Sigmoid colon (tissue), 6 donors: ENCODE measurements at regions not wholly inside any gene's neighbourhood (a gene's known extent, or its start where the extent isn't known, plus 50 kb on each side); places are given as distances from the start of the nearest gene placed in this dataset.

Source experiments
- DNase-seq: peaks from one replicate; pipeline ENCODE4 v3.0.0-alpha.2; 2019
- H3K27ac ChIP-seq, 4 donors: fragments of 200-600 bp; sonication (generic); one replicate each; pipeline ENCODE4 v1.5.1; 2016 to 2019; ENCODE audit warnings: mild to moderate bottlenecking in 1 of 4
- H3K27me3 ChIP-seq, 3 donors: fragments of 200-600 bp; sonication (generic); one replicate each; pipeline ENCODE4 v1.5.1; 2019; ENCODE audit warnings: mild to moderate bottlenecking in 1 of 3
- H3K36me3 ChIP-seq, 4 donors: fragments of 200-600 bp; sonication (generic); one replicate each; pipeline ENCODE4 v1.5.1; 2016 to 2019
- H3K4me1 ChIP-seq, 4 donors: fragments of 200-600 bp; sonication (generic); one replicate each; pipeline ENCODE4 v1.5.1; 2017 to 2019
- H3K4me3 ChIP-seq, 4 donors: fragments of 200-600 bp; sonication (generic); one replicate each; pipeline ENCODE4 v1.5.1; 2017 to 2019; ENCODE audit warnings: mild to moderate bottlenecking in 2 of 4, moderate library complexity in 1 of 4
- H3K9me3 ChIP-seq, 4 donors: fragments of 200-600 bp in 3 of 4; sonication (generic) in 3 of 4; one replicate each; pipeline versions ENCODE4 v1.5.1 to v1.6.1; 2013 to 2019
- EP300 ChIP-seq, 4 donors: sonication (generic); formaldehyde crosslinking; IDR thresholded peaks; one replicate each; pipeline ENCODE4 v1.6.1; 2017; ENCODE audit warnings: antibody characterized with exemption in 4 of 4
- POLR2A ChIP-seq, 2 donors: fragments of 450-650 bp; IDR thresholded peaks; one replicate each; pipeline ENCODE4 v1.6.1; 2016; ENCODE audit warnings: antibody characterized with exemption in 2 of 2, mild to moderate bottlenecking in 2 of 2, moderate library complexity in 2 of 2
- POLR2AphosphoS5 ChIP-seq, 4 donors: sonication (generic); formaldehyde crosslinking; IDR thresholded peaks; one replicate each; pipeline ENCODE4 v1.6.1; 2017; ENCODE audit warnings: antibody characterized with exemption in 4 of 4
- WGBS, 2 donors: extraction: QIAGEN DNeasy Blood & Tissue Kit; methylation state at CpG; one replicate each; pipeline ENCODE4 v1.1.7; 2013; 5-methylcytosine and 5-hydroxymethylcytosine counted together
- intact Hi-C: fragments of 100-400 bp; cut with DNase I; formaldehyde crosslinking; loops from one replicate; pipeline ENCODE4 v1.15.1; 2023
- TF ChIP-seq, protein P1 (sequence below), 4 experiments: fragments of 450-650 bp in 3 of 4; fragments of 200-600 bp in 1 of 4; IDR thresholded peaks; one replicate each; pipeline ENCODE4 v1.5.1; 2016 to 2019; ENCODE audit warnings: antibody characterized with exemption in 4 of 4, mild to moderate bottlenecking in 3 of 4, moderate library complexity in 2 of 4
- donor health status: healthy with polysubstance abuse.
- donor health status: healthy.

DNA sequence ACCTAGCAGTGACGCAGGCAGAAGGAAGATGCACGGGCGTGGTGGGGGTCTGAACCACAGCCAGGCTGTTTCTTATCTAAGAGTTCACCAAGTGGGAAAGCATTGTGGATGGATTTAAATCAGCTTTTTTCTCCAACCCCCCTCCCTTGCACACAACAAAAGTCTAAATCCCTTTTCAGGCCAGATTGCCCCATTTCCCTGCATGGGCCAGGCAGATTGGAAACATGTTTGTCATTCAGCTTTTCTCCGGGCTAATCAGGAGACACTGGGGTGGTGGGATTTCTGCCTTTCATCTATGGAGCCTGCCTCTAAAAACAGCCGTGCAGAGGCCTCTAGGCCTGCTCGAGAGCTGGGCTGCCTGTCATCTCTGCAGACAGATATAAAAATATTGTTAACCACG, 166.3 kb upstream of the LEF1 start:
- TF ChIP-seq, protein P1, sequence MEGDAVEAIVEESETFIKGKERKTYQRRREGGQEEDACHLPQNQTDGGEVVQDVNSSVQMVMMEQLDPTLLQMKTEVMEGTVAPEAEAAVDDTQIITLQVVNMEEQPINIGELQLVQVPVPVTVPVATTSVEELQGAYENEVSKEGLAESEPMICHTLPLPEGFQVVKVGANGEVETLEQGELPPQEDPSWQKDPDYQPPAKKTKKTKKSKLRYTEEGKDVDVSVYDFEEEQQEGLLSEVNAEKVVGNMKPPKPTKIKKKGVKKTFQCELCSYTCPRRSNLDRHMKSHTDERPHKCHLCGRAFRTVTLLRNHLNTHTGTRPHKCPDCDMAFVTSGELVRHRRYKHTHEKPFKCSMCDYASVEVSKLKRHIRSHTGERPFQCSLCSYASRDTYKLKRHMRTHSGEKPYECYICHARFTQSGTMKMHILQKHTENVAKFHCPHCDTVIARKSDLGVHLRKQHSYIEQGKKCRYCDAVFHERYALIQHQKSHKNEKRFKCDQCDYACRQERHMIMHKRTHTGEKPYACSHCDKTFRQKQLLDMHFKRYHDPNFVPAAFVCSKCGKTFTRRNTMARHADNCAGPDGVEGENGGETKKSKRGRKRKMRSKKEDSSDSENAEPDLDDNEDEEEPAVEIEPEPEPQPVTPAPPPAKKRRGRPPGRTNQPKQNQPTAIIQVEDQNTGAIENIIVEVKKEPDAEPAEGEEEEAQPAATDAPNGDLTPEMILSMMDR (IDR thresholded peaks at IDR 0.05): no peak
- TF ChIP-seq POLR2AphosphoS5 (IDR thresholded peaks at IDR 0.05) (no peak), EP300 (IDR thresholded peaks at IDR 0.05) (no peak), POLR2A (IDR thresholded peaks at IDR 0.05) (no peak)
- H3K4me1 ChIP-seq: no peaks in the 10 kb centered on the region
- H3K9me3 ChIP-seq: no peaks in the 10 kb centered on the region
- intact Hi-C loops: no loop called here
- no peak for DNase-seq
- no peaks in the 10 kb centered on the region for H3K36me3 ChIP-seq
- no peak overlapping the region for H3K4me3 ChIP-seq
- no peaks in the 10 kb centered on the region for H3K27me3 ChIP-seq
- 86 to 91% methylated on average over 7 of the region's 7 CpGs for WGBS, 2 donors
- H3K27ac ChIP-seq: no peak overlapping the region

GRCh38 chr4:108334031-108334430, 165.3 kb upstream of the LEF1 start:
- Histone ChIP-seq H3K4me1 (no peaks in the 10 kb centered on the region), H3K9me3 (no peaks in the 10 kb centered on the region), H3K27me3 (no peaks in the 10 kb centered on the region), H3K36me3 (no peaks in the 10 kb centered on the region), H3K27ac (no peak overlapping the region), H3K4me3 (no peak overlapping the region)
- 58 to 85% methylated on average over 6 of the region's 6 CpGs for WGBS, 2 donors
- no peak for TF ChIP-seq EP300 (IDR thresholded peaks at IDR 0.05)
- TF ChIP-seq POLR2A (IDR thresholded peaks at IDR 0.05): no peak
- TF ChIP-seq POLR2AphosphoS5 (IDR thresholded peaks at IDR 0.05): no peak
- TF ChIP-seq, protein P1 (IDR thresholded peaks at IDR 0.05): no peak
- DNase-seq: no peak
- intact Hi-C loops: no loop called here

GRCh38 chr4:108333353-108333942, 164.7 kb upstream of the LEF1 start:
- H3K27ac ChIP-seq: no peak overlapping the region
- no peaks in the 10 kb centered on the region for H3K27me3 ChIP-seq
- H3K4me3 ChIP-seq: no peak overlapping the region
- H3K9me3 ChIP-seq: no peaks in the 10 kb centered on the region
- no peaks in the 10 kb centered on the region for H3K4me1 ChIP-seq
- intact Hi-C loops: no loop called here
- no peaks in the 10 kb centered on the region for H3K36me3 ChIP-seq
- 80 to 89% methylated on average over 7 of the region's 7 CpGs for WGBS, 2 donors
- TF ChIP-seq POLR2A (IDR thresholded peaks at IDR 0.05) (no peak), EP300 (IDR thresholded peaks at IDR 0.05) (no peak), POLR2AphosphoS5 (IDR thresholded peaks at IDR 0.05) (no peak)
- TF ChIP-seq, protein P1 (IDR thresholded peaks at IDR 0.05): no peak
- no peak for DNase-seq

DNA sequence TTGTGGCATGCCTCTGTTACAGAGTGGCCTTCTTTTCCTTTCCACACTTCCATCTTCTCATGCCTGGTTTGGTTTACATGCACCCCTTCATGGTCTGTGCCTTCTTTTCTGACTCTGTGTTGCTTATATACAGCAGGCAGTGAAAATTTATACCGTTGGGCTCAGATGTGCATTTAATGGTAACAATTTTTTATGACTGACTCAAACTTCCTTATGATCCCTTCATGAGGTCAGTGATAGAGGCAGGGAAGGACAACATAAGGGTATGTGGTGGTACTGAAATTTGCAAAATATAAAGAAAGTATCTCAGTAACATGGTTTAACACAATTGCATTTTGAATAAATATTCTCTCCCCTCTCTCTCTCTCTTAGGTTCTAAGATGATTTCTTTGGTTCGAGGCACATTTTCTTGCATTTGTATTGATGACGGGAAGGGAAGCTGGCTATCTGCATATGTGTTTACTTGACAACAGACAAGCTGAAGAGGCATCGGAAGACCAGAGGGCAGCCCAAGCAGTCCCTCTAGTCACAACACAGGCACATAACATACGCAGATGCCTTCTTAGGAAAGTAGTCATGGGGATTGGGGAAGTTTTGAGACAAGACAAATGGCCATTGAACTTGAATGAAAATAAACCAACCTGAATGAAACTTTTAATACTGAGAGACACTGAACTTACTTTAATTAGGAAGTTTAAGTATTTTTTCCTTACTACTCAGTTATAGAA, 163.3 kb upstream of the LEF1 start:
- no peak overlapping the region for H3K27ac ChIP-seq
- WGBS, 2 donors: 64 to 77% methylated on average over 5 of the region's 5 CpGs
- H3K4me1 ChIP-seq: no peaks in the 10 kb centered on the region
- no peaks in the 10 kb centered on the region for H3K9me3 ChIP-seq
- H3K27me3 ChIP-seq: no peaks in the 10 kb centered on the region
- DNase-seq: no peak
- H3K4me3 ChIP-seq: no peak overlapping the region
- TF ChIP-seq POLR2A (IDR thresholded peaks at IDR 0.05) (no peak), POLR2AphosphoS5 (IDR thresholded peaks at IDR 0.05) (no peak), EP300 (IDR thresholded peaks at IDR 0.05) (no peak)
- TF ChIP-seq, protein P1 (IDR thresholded peaks at IDR 0.05): no peak
- intact Hi-C loops: no loop called here
- no peaks in the 10 kb centered on the region for H3K36me3 ChIP-seq
